Endothelial cell of umbilical vein (primary cell): ENCODE measurements at regions not wholly inside any gene's neighbourhood (a gene's known extent, or its start where the extent isn't known, plus 50 kb on each side); places are given as distances from the start of the nearest gene placed in this dataset.

Experiments
- BruUV-seq: library from RNA; stranded (reverse); fragments of 400-500 nt; replicated peaks from 2 replicates; lab custom pipeline; 2021; lab: Mats Ljungman, UMichigan
- CTCF ChIA-PET: fragments of 300-600, 350-600 bp; sonication (Branson Sonifier 250); formaldehyde crosslinking; loops from one replicate; lab custom pipeline; 2021; ENCODE audit warnings: antibody characterized with exemption, inconsistent platforms; lab: Charles Lee
- POLR2A ChIA-PET: fragments of 300-600, 350-600 bp; sonication (Branson Sonifier 250); formaldehyde crosslinking; loops from one replicate; lab custom pipeline; 2021; ENCODE audit warnings: antibody characterized with exemption, inconsistent platforms; lab: Charles Lee
- DNase-seq: peaks from one replicate; pipeline ENCODE4 v3.0.0-alpha.2; 2011; ENCODE audit warnings: low read depth, low spot score
- FAIRE-seq: peaks from 2 replicates; lab custom pipeline; 2011; peaks lifted over from hg19 to GRCh38; lab: Jason Lieb, UNC
- H2AFZ ChIP-seq: 2 replicates; pipeline ENCODE4 v1.6.0; 2012; ENCODE audit warnings: low read depth, low read length, control low read depth, inconsistent platforms
- H3K27ac ChIP-seq: 2 replicates; pipeline ENCODE4 v1.5.1; 2011; ENCODE audit warnings: low read depth, mild to moderate bottlenecking, control low read depth, low read length, moderate library complexity; ENCODE audit not compliant: insufficient read depth
- H3K27me3 ChIP-seq, 2 experiments: 2 replicates each; pipeline versions ENCODE4 v1.6.0 to v1.6.1; 2011; ENCODE audit warnings: low read length in 2 of 2, mixed read lengths in 1 of 2; ENCODE audit not compliant: control insufficient read depth in 2 of 2, insufficient read depth in 2 of 2
- H3K36me3 ChIP-seq, 2 experiments: 2 replicates in 1 of 2; 3 replicates in 1 of 2; pipeline ENCODE4 v1.5.1; 2011; ENCODE audit warnings: low read length in 2 of 2, mild to moderate bottlenecking in 1 of 2, moderate library complexity in 1 of 2; ENCODE audit not compliant: control insufficient read depth in 2 of 2, insufficient read depth in 2 of 2; ENCODE audit errors: extremely low read depth in 1 of 2
- H3K4me1 ChIP-seq: 3 replicates; pipeline ENCODE4 v1.5.1; 2011; ENCODE audit warnings: mild to moderate bottlenecking, low read length; ENCODE audit not compliant: control insufficient read depth, insufficient read depth; ENCODE audit errors: extremely low read depth
- H3K4me2 ChIP-seq: 2 replicates; pipeline ENCODE4 v1.6.1; 2011; ENCODE audit warnings: low read length, control low read depth, mixed read lengths; ENCODE audit not compliant: insufficient read depth
- H3K4me3 ChIP-seq, 3 experiments: fragments of 200-600 bp in 1 of 3; sonication (generic), shearing (Covaris generic) in 1 of 3; replicated peaks in 1 of 3; 2 replicates each; pipeline ENCODE4 v1.5.1; 2011 to 2016; ENCODE audit warnings: control low read depth in 3 of 3, low read length in 3 of 3, mild to moderate bottlenecking in 2 of 3, inconsistent platforms in 1 of 3, low read depth in 1 of 3, moderate library complexity in 1 of 3; ENCODE audit not compliant: insufficient read depth in 1 of 3
- H3K79me2 ChIP-seq: 2 replicates; pipeline ENCODE4 v1.6.0; 2012; ENCODE audit warnings: low read length, inconsistent platforms; ENCODE audit not compliant: control insufficient read depth, insufficient read depth
- H3K9ac ChIP-seq: replicated peaks from 2 replicates; pipeline ENCODE3; 2011; ENCODE audit warnings: low read length, control low read depth; ENCODE audit not compliant: insufficient read depth; ENCODE audit errors: extremely low read depth
- H3K9me1 ChIP-seq: replicated peaks from 3 replicates; pipeline ENCODE4 v1.6.0; 2011; ENCODE audit warnings: mild to moderate bottlenecking, low read length; ENCODE audit not compliant: control insufficient read depth, insufficient read depth; ENCODE audit errors: extremely low read depth
- H3K9me3 ChIP-seq: replicated peaks from 2 replicates; pipeline ENCODE4 v1.5.1; 2012; ENCODE audit warnings: low read length, inconsistent platforms; ENCODE audit not compliant: control insufficient read depth, insufficient read depth
- H4K20me1 ChIP-seq: replicated peaks from 2 replicates; pipeline ENCODE3; 2011; ENCODE audit warnings: mild to moderate bottlenecking, low read length; ENCODE audit not compliant: control insufficient read depth, insufficient read depth; ENCODE audit errors: extremely low read depth
- EZH2 ChIP-seq: IDR thresholded peaks from 2 replicates; pipeline ENCODE4 v1.6.1; 2012; ENCODE audit warnings: borderline replicate concordance, low read depth, mild to moderate bottlenecking, moderate library complexity, low read length, inconsistent platforms; ENCODE audit not compliant: severe bottlenecking
- FOS ChIP-seq: IDR thresholded peaks from 2 replicates; pipeline ENCODE4 v1.6.1; 2011; ENCODE audit warnings: mild to moderate bottlenecking, low read length, moderate library complexity, borderline replicate concordance; ENCODE audit not compliant: insufficient read depth
- GATA2 ChIP-seq: IDR thresholded peaks from 2 replicates; pipeline ENCODE4 v1.7.0; 2011; ENCODE audit warnings: low read depth, mild to moderate bottlenecking, moderate library complexity, mixed read lengths, low read length; ENCODE audit not compliant: insufficient read length, insufficient read depth
- JUN ChIP-seq: IDR thresholded peaks from 2 replicates; pipeline ENCODE4 v1.6.1; 2011; ENCODE audit warnings: borderline replicate concordance, low read depth; ENCODE audit not compliant: insufficient read length, insufficient read depth
- MYC ChIP-seq: IDR thresholded peaks from one replicate; pipeline ENCODE4 v1.6.1; 2011; ENCODE audit warnings: mild to moderate bottlenecking, low read depth, low read length
- POLR2A ChIP-seq: IDR thresholded peaks from 2 replicates; pipeline ENCODE4 v1.6.1; 2012; ENCODE audit warnings: low read depth, mild to moderate bottlenecking, control low read depth, low read length
- POLR2AphosphoS5 ChIP-seq: IDR thresholded peaks from 2 replicates; pipeline ENCODE4 v1.6.1; 2012; ENCODE audit warnings: low read depth, mild to moderate bottlenecking, control low read depth, low read length, moderate library complexity; ENCODE audit not compliant: insufficient read depth
- dilution Hi-C: fragments of 300-500 bp; cut with MboI; formaldehyde crosslinking; loops from one replicate; pipeline ENCODE4 v1.15.0; 2019; ENCODE audit warnings: low sequenced_read_pairs; ENCODE audit not compliant: extremely low pct_ligation_motif_present
- intact Hi-C: fragments of 100-400 bp; cut with micrococcal nuclease; formaldehyde crosslinking; loops from one replicate; pipeline ENCODE4 v1.10.0; 2022
- TF ChIP-seq, protein P1 (sequence below): IDR thresholded peaks from 2 replicates; pipeline ENCODE4 v1.6.1; 2011; ENCODE audit not compliant: insufficient read depth, insufficient read length
- TF ChIP-seq, protein P2 (sequence below), 2 donors: IDR thresholded peaks; 1 replicate in 1 of 2; 2 replicates in 1 of 2; pipeline ENCODE4 v1.5.1; 2011; ENCODE audit warnings: low read length in 2 of 2, mild to moderate bottlenecking in 2 of 2, moderate library complexity in 2 of 2, control low read depth in 1 of 2, inconsistent platforms in 1 of 2, low read depth in 1 of 2; ENCODE audit not compliant: insufficient read depth in 1 of 2; ENCODE audit errors: extremely low read depth in 1 of 2

DNA sequence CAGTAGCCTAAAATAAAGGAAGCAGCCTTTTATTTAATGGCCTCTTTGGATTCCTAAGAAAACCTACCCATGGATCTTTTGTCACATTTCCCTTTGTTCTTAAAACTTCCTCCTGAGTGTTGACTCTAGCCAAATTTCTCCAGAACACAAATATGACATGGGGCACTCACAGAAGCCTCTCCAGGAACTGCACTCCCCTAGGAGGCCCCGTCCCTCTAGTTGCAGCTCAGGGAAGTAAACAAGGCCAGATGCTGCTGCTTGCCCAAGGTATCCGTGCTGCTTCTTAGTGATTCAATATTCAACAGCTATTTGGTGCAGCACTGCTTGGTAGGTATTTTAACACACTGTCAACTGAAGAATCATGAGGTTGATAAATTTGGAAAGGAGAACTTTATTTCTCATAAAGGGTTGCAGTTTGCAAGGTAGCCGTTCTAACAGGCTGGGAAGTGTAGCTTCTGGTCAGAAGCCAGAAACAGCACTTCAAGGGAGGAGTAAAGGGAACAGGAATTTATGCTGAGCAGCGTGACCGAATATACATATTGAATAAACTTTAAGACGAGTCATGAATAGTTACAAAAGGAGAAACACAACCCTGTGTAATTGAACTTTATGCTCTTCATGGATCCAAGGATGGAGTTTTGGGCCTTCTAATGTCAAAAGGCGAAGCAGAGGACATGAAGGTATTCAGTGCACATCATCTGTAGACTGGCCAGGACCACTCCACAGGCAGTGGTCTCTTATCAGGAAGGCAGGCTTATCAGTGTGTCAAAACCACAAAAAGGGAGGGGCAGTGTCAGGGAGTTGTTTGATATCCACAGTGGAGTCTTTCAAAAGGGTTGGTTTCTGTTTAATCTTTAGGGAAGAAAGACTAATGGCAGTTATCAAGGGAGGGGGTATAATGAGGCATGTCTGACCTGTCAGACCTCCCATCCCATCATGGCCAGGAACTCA is 63.3 kb downstream of the CD24 start:
- peaks cover 3% of the 10 kb centered on the region for H4K20me1 ChIP-seq
- no TSS peak for BruUV-seq
- POLR2A ChIA-PET: no interaction called here
- no peak overlapping the region for H2AFZ ChIP-seq
- no peak overlapping the region for H3K4me2 ChIP-seq
- H3K9me3 ChIP-seq: no peaks in the 10 kb centered on the region
- no peak overlapping the region for H3K9ac ChIP-seq
- no peak for TF ChIP-seq MYC
- TF ChIP-seq POLR2A: no peak
- TF ChIP-seq FOS: no peak
- TF ChIP-seq POLR2AphosphoS5: no peak
- TF ChIP-seq JUN: no peak
- no peak for TF ChIP-seq GATA2
- no peak for TF ChIP-seq EZH2
- TF ChIP-seq, protein P1, sequence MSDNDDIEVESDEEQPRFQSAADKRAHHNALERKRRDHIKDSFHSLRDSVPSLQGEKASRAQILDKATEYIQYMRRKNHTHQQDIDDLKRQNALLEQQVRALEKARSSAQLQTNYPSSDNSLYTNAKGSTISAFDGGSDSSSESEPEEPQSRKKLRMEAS: no peak
- TF ChIP-seq, protein P2, sequence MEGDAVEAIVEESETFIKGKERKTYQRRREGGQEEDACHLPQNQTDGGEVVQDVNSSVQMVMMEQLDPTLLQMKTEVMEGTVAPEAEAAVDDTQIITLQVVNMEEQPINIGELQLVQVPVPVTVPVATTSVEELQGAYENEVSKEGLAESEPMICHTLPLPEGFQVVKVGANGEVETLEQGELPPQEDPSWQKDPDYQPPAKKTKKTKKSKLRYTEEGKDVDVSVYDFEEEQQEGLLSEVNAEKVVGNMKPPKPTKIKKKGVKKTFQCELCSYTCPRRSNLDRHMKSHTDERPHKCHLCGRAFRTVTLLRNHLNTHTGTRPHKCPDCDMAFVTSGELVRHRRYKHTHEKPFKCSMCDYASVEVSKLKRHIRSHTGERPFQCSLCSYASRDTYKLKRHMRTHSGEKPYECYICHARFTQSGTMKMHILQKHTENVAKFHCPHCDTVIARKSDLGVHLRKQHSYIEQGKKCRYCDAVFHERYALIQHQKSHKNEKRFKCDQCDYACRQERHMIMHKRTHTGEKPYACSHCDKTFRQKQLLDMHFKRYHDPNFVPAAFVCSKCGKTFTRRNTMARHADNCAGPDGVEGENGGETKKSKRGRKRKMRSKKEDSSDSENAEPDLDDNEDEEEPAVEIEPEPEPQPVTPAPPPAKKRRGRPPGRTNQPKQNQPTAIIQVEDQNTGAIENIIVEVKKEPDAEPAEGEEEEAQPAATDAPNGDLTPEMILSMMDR (IDR thresholded peaks at IDR 0.05; ENCODE audit: extremely low read depth in 1 of 2, insufficient read depth in 1 of 2, low read depth in 1 of 2, low read length in 2 of 2): no peak
- H3K79me2 ChIP-seq: no peaks in the 10 kb centered on the region
- DNase-seq (no peak), FAIRE-seq (no peak)
- no peaks in the 10 kb centered on the region for H3K9me1 ChIP-seq
- no peaks in the 10 kb centered on the region for H3K36me3 ChIP-seq
- H3K27ac ChIP-seq: no peak overlapping the region
- intact Hi-C loops (no loop called here), dilution Hi-C loops (no loop called here)
- no peak overlapping the region for H3K4me3 ChIP-seq
- H3K27me3 ChIP-seq: no peaks in the 10 kb centered on the region
- no peaks in the 10 kb centered on the region for H3K4me1 ChIP-seq
- CTCF ChIA-PET: no interaction called here
